NCI-H82 (cell line): ENCODE measurements at regions not wholly inside any gene's neighbourhood (a gene's known extent, or its start where the extent isn't known, plus 50 kb on each side); places are given as distances from the start of the nearest gene placed in this dataset.

Source experiments
- DNase-seq: peaks from one replicate; lab custom pipeline; 2025; lab: John Stamatoyannopoulos, UW

DNA sequence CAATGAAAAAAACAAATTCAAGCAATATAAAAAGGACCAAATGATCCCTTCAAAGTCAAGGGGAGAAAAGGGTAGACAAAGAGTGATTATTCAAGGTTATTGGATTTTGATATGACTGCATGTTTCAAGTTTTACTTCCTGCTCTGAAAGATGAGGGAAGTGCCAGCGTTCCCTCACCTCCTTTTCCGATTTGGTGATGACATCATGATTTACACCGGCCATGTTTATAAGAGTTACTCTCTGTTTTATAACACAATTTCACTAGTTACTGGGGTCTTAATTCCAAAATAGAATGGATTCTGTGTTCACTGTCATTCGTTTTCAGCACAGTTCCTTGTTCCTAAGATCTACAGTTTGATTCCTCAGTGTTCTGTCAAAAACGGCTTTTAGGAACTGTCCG lies 60.5 kb upstream of the CPXM2 start:
- no peak for DNase-seq

DNA sequence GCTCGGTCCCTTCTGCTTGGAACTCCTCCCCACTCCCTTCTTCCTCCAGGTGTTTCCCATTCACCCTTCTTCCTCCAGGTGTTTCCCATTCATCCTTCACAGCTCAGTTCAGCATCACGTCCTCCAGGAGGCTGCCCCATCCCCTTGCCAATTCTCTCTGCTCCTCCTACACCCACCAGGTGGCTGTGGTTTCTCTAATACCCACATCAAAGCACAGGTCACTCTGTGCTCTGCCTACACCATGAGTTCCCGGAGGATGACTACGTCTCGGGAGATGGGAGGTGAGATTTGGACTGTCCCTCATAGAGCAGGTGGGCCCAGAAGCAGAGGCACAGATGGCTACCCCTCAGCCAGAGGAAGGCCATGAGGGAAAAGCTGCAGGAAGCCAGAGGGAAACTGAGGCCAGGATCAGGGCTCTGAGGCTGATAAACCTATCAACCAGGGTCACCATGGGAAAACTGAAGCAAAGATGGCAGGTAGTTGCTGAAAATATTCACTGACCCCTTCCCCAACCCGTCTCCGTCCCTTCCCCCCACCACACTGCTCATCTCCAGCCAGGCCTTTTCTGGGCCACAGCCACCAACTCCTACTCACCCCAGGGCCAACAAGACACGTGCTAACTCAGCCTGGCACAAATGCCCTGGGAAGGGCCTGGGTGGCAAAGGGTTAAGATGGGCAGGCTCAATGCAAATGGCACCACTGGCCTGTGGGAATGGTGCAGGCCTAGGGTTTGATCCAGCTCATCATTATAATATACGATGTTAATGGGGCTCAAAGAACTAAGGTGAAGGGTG lies 56.6 kb upstream of the CPXM2 start:
- no peak for DNase-seq

DNA sequence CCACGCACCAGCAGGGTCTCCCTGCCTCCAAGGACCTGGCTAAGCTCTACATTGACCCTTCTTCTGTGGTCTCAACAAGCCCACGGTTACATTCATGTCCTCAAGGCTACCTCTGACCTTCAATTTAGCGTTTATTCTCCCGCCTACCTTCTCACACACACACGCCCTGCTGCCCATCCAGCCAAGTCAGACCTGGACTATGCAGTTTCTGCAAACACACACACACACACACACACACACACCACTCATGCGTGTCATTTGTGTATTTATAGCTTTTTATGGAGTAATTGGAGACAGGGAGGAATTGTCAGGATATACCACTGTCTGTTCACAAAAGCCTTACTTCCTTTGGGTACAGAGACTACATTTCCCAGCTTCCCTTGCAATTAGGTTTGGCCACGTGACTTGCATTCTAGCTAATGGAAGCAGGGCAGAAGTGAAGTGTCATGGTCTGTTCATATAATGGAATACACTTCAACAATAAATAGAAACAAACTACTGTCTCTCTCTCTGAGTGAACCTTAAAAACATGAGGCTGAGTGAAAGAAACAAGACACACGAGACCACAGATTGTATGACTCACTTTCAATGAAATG lies 53.8 kb upstream of the CPXM2 start:
- peak; percentile 25 for DNase-seq

DNA sequence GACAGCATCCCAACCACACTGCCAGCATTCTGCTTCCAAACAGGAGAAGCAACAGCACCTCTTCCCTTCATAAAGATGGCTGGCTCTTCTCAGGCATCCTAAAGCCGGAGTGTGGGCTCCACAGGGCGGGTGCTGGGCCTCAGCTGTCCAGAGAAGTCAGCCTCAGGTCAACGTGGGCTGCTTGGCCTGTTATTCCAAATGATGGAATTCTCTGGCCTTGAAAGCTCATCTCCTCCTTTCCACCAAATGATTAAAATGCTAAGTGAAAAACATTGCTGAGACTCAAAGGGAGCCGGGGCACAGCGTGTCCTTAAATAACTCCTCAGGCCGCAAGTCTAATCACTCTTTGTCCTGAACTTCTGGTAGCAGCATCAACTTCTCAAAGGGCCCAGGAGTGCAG lies 53.1 kb upstream of the CPXM2 start:
- no peak for DNase-seq

DNA sequence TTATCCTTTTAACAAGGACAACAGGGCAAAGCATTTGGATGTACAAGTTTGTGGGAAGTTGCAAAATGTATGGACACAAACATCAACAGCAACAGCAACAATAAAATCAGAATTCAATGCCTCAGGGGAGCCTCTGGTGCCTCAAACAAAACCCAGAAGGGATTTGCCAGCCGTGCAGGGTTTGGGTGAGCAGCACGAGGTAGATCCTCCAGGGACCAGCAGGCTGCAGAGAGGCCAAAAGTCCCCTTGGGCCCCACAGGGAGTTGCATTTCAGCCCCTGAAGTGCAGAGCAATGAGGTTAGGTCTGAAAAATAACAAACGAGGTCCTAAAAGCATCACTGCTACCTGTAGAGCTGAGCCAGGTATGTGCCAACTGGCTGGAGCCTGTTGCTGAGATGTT lies 51.7 kb upstream of the CPXM2 start:
- no peak for DNase-seq

DNA sequence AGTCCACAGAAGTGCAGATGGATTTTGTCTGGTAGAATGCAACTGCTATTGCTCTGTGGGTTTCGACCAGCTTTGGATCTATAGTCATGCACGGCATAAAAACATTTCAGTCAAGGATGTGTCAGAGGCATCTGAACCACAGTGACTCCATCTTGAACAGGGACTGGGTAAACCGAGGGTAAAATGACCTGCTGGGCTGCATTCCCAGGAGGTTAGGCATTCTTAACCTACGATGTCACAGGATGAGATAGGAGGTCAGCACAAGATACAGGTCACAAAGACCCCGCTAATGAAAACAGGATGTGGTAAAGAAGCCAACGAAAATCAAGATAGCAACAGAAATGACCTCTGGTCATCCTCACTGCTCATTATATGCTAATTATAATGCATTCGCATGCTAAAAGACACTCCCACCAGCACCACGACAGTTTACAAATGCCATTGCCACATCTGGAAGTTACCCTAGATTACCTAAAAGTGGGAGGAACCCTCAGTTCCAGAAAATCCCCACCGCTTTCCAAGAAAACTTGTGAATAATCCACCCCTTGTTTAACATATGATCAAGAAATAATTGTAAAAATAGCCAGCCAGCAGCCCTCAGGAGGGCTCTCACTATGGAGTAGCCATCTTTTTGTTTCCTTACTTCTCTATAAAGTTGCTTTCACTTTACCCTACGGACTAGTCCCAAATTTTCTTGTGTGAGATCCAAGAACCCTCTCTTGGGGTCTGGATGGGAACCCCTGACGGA lies 50.7 kb upstream of the CPXM2 start:
- DNase-seq = no peak
